Dedifferentiated amniotic fluid mesenchymal stem cell (primary cell): ENCODE measurements at regions not wholly inside any gene's neighbourhood (a gene's known extent, or its start where the extent isn't known, plus 50 kb on each side); places are given as distances from the start of the nearest gene placed in this dataset.
"Not testable (repeated sequence)": the region's sequence is repeated elsewhere in the genome, so short reads cannot be mapped to it uniquely, and the experiment has no call there.

Experiments used
- DNase-seq: peaks from one replicate; pipeline ENCODE4 v3.0.0-alpha.2; 2016; ENCODE audit errors: extremely low spot score

DNA sequence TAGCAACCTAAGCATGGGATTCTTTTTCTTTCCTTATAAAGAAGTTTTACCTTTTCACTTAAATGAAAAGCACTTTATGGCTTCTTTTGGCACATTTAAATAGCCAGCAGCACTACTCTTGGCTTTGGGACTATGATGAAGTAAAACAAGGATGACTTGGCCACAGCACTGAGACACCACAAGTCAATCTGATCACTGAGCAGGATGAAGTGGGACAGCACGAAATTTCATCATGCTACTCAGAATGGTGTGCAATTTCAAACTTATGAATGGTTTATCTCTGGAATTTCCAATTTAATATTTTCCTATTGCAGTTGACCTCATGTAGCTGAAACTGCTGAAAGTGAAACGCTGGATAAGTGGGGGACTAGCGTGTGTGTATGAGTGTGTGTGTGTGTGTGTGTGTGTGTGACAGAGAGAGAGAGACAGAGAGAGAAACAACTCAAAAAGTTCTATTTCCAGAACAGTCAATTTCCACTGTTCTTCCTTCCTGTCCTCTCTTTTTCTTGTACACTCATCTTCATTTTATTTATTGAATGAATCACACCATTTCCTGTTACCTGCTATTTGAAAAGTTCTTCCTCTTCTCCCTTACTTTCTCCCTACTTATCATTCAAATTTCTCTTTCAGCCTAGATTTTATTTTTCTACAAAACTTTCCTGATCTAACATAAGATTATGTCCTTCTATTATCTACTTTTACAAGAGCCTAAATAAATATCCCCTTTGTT, 414.2 kb upstream of the MIR17HG start:
- no peak for DNase-seq

DNA sequence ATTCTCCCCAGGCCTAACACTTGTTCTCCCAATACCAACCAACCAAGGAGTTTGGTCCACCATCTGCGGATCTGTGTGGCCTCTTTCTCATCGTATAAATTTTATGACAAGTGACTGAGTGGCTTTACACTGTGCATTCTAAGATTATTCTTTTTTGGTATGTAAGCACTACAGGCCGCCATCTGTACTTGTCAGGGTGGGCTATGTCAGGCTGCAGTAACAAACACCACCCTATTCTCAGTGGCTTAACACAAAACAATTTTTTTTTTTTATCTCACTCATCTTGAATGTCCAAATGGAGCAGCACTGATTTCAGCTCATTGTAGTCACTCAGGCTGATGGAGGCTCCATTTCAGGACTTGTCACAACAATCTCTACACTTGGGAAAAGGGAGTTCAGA, 412.7 kb upstream of the MIR17HG start:
- DNase-seq, result no peak

DNA sequence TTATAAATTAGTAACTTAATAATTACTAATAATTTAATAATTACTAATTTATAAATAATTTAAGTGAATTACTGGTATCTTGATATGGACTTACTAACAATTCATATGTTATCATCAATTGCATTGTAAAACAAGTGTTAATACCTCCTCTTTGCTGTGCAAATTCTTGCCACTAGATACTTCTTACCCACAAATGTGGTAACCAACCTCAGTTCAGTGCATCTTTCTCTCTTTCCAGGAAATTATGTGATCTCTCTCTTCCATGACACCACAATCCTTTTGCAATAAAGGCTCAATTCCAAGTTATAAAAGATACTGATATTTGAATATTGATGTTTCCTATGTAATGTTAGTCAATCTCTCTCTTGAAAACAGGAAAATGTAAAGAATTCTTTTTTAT, 408.6 kb upstream of the MIR17HG start:
- no peak for DNase-seq

DNA sequence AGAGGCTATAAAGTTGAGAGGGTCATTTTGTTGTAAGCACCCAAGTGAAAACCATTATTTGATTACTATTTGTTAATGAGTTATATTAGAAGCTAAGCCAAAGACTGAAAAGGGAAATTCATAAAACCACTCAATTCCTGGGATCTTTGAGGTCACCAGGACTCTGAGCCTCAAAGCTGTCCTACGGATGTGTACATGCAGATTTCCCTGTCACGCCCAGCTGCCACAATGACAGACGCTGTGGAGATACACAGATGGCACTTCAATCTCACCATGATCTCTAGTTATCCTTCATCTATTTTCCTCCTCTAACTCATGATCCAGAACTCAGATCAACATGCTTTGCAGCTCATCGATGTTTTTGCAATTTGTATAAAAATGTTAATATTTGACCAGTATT, 403.5 kb upstream of the MIR17HG start:
- DNase-seq, result no peak

DNA sequence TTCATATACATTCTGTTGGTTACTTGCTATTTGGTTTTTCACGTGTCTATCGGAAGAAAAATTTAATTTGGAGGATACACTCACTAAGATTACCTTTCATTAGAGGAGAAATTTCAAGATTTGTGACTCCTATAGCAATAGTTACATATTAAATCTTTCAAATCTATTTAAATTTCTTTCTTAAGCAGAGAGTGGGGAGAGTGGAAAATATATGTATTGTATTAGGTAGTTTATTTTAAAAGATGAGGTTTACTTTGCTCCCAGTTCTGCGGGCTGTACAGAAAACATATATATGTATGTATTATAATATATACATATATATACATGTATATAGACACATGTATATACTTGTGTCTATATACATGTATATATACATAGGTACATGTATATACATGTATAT, 402.3 kb upstream of the MIR17HG start:
- not testable (repeated sequence) for DNase-seq

DNA sequence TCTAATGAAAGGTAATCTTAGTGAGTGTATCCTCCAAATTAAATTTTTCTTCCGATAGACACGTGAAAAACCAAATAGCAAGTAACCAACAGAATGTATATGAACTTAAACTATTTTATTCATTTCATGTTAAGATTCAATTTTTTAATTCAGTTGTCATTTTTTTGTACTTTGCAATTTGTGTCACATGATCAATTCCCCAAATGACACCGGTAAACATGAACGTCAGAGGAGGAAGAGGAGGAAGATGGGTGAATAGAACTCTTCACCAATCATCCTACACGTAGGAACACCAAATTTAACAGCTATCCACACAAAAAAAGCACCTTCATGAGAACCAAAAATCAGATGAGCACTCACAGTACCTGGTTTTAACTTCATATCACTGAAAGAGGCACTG, 401.4 kb upstream of the MIR17HG start:
- DNase-seq, result not testable (repeated sequence)

DNA sequence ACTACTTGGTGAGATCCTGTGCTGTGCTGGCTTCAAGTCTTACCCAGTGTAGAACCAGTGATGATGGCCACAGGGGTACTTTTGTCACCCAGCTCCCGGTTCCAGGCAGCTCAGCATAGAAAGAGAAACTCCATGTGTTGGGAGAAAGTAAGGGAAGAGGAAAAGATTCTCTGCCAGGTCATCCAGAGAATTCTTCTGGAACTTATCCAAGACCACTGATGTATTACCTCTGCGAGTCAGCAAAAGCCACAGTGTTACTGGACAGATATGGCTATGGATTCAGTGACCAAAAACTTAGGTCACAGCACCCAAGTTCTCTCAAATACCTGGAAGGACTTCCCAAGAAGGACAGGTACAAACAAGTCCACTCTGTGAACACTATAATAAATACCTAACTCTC, 399.5 kb upstream of the MIR17HG start:
- DNase-seq, result no peak

DNA sequence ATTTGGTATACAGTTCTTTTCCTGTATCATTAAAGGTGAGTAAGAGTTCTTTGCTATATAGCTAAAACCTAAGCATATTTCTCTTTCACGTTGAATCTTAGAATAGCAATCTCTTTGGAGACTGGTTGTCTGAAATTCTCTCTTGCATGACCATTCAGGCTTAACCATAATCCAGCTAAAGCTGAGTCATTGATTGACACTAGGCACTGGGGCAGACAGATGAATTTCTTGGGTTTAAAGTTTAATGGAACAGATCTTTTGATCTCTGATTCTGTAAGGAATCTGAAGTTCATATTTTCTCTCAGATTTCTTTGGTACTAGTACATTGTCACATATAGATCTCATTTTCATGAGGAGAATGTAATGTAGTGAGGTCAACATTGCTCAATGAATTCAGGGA, 397.3 kb upstream of the MIR17HG start:
- DNase-seq, result no peak

DNA sequence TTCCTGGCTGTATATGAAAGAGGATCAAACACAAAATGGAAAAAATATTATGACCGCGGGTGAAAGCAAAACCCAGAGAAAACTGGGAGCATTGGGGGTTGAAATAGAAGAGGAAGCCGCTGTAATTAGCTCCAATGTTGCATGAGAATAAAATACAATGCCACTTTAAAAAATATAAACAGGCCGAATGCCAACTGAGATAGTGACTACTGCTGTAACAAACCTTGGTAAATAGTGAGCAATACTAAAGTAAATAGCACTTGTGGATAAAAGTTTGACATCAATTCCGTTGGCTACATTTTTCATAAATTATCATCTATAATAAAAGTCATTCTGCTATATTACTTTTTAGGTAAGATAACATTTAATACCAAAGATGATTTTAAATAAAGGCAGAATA, 395.8 kb upstream of the MIR17HG start:
- DNase-seq, result no peak

DNA sequence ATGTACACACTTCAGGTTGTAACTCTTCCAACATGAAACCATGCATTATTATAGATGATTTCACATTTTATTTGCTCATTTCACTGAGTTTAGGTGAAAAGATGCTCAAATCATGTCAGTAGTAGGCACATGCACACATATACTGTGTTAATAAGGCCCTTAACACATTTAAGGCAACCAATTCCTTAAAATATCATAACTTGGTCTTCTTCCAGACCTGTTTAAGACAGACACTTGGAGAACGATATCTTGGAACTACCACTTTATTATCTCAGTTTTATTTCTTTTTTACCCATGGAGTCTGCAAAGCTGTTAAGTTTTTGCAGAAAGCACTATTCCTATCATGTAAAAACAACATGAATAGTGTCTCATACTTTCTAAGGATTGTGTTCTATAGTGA, 395.2 kb upstream of the MIR17HG start:
- no peak for DNase-seq

DNA sequence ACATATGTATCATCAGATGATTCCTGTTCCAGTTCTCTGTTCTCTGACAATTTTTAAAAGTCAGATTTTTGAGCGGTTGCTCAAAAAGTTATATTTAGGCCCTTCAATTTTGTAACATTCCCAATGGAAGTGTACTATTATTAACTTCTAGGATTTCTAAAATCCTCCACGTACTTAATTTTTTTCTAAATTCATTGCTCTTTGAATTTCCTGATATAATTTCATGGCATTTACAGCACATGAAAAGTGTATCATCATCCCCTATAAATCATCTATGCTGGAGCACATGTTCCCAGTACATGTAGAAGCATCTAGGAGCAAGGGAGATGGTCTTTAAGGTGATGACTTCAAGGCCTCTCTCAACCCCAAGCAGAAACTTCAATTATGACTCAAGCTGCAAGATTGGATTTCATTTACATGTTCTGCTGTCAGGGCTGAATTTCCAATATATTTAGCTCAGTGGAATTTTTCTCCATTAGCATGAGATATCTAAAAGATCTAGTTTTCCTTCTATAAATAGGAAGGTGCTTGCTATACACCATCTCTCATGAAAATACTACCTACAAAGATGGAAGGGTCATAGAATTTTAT, 392.8 kb upstream of the MIR17HG start:
- DNase-seq, result no peak

DNA sequence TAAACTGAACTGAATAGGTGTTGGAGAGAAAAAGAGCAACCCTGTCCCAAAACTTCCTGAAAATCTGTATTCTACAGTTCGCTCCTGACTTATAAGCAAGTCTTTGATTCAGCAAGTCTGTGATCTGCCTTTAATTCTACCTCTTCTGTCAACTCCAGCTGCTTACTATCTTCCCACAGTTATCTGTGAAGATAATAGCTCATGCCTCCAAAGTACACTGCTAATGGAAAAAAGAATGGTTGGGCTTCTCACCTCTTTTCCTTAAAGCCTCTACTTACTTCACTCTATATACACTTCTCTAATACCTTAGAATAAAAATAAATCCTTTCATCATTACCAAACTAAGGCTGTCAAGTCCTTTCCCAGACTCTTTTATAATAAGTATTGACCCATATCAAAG, 391.5 kb upstream of the MIR17HG start:
- DNase-seq, result no peak

DNA sequence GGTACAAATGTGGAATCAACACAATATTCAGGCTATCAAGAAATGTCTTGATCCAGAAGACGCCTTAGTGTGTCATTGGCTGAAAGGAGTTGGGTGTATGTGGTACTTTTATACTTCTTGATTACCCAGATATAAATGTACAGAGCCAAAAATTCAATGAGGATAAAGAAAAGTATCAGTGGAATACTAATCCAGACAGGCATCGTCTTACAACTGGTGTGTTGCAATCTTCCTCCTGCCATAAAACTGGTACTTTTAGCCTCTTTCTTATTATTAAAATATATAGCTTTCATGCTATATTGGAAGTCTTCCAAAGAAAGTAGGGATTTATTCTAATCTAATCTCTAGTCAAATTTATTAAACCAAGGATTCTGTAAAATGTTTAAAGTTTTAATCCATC, 388.6 kb upstream of the MIR17HG start:
- no peak for DNase-seq

DNA sequence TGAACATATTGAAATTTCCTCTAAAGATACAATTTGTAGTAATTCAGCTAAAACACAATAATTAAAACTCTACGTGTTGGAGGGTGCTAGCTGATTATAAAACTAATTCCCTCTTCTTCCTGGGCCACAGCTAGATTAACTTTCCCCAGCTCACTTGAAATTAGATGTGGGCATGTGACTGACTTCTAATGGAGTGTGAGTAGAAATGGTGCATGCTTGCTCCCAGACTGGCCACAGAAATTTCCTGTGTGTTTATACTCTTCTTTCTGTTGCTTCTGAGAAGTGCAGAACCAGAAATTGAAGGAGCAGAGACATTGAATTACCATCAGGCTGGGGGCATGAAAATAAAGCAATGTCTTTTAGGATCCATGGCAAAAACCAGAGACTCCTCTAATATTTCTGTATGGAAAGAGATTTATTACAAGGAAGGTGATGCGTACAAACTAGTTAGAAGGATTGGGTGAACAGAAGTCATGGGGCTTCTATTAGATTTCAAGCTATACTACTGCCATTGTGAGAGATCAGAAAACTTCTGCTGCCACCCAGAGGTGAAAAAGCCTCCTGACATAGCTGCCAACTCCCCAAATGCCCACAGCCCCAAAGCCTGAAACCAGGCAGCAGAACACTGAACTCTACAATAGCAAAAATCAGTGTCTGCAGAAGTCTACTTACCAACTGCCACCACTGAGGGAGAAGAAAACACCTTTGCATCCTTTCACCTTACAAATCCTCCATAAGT, 379.2 kb upstream of the MIR17HG start:
- DNase-seq, result no peak

DNA sequence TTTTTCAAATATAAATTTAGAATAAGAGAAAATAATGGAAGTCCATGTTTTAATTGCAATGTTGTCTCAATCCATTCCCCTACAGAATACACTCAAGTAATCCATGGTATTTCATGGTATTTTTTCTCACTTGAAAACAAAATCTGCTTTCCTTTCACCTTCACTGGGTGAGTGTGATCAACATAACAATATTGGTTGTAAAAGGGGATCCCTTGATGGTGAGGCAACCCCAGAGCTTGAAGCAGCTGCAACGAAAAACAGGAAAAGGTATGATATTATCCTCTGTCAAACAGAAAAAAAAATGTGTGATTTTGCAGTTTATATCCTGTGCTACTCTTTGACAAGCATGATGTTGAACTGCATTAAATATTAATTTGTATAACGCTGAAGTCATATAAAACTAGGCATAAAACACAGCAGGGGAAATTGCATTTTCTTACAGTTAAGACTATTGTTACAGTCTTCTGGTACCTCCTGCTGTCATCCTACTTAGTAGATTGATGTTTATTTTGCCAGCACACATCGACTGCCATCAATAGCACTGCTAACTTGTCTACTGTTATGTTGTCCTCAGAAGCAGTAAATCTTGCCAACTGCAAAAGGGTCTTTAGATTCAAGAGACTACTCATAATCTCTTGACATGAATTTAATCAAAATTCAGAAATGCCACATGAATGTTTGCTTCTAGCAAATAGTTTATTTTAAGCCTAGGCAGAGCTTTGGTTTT, 373.1 kb upstream of the MIR17HG start:
- DNase-seq, result no peak

DNA sequence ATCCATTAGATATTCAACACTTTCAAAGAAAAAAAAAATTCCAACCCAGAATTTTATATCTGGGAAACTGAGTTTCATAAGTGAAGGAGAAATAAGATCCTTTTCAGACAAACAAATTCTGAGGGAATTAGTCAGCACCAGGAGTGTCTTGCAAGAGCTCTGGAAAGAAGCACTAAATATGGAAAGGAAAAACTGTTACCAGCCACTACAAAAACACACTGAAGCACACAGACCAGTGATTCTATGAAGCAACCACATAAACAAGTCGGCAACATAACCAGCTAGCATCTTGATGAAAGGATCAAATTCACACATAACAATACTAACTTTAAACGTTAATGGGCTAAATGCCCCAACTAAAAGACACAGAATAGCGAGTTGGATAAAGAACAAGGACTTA, 368.4 kb upstream of the MIR17HG start:
- DNase-seq, result no peak

DNA sequence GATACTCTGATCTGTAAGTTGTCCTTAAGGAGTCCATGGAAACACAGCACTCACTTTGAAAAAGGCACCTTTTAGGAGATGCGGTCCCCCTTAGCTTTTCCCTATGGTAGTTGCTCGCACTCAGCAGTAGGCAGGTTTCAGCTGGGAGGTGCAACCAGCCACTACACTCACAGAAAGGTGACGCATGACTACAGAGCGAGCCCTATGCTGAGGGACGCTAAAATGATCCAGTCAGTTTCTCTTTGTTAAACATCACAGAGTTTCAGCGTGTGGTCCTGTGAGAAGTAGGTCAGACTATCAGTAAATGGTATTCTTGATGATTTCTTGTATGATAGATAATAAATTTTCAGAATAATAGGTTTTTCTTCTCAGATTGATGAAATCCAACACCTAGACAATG, 362.7 kb upstream of the MIR17HG start:
- DNase-seq, result no peak

DNA sequence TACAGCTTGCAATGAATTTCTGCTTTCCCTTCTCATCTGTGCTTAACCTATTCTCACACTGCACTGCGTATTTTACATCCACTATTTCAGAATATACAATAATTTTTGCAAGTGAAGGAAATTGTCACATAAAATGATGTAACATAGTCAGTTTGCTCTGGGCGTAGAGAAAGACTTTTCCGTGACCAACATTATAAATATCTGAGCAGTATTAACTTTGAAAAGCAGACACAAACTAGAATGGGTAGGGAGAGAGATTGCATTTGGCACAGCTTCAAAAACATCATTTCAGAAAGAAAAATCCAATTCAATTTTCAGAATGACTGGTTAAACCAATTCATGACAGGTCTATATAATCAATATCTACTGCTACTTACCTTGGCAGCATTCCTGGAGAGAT, 352.5 kb upstream of the MIR17HG start:
- DNase-seq, result no peak

DNA sequence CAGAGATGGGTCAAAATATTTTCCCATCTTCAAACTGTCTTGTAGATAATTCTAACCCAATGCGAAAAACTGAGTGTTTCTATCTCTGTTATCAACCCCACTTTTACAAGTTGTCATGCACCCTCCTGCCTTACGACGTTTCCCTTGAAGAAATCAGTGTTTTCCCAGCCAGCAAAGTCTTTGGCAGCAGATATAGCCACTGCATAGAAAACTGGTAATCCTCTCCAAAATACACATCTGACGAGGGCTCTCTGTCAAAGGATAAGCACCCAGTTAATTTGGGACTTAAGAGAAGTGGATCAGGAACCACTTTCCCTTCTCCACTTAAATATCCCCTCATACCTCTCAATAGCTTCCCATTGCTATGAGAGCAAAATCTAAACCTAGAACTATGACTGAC, 351.9 kb upstream of the MIR17HG start:
- DNase-seq, result no peak

DNA sequence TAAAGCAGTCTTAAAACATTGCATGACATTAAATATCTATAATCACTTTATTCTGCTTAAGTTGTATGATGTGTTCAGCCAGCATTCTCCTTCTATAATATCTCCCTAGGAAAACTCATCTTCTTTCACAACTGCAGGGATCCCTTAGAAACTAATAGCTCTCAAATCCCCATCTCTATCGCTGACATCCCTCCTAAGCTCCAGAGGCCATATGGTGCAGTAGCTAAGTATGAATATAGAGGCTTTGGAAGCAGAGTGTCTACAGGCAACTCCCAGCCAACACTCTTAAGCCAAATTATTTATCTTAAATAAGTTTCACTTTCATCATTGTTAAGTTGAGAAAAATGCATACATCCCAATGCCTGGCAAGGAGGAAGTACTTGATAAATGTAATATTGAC, 349.5 kb upstream of the MIR17HG start:
- DNase-seq, result no peak

DNA sequence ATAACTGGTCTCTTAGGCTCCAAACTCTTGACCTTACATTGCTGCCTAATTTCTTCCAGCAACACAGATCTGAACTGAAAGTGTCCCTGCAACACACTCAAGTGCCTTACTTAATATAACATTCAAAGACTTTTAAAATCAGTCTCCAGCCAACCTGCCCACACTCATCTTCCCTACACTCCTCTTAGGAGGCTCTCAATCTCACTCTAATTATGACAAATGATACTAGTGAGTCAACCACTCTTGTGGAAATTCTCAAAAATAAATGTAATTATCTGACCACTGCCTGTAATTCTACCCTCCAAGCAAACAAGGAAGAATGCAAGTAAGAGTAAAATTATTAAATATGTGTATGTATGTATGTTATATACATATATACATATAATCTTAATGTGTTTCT, 348.1 kb upstream of the MIR17HG start:
- no peak for DNase-seq

DNA sequence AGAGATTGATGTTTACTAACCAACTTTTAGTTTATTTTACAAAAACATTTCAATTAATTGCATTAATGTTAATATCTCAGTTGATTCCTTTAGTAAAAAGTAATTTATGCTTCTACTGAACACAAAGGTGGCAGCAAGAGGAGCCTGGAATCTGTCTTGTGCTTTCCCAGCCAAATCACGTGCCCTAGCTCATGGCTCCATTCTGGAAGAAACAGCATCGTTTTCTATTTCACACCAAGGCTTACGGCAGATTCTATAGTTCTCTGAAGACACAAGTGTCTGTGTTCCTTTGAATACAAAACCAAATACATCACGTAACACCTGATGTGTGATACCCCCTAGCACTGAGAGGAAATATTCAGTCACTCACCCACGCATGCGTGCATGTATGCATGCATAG, 346.1 kb upstream of the MIR17HG start:
- DNase-seq, result no peak

DNA sequence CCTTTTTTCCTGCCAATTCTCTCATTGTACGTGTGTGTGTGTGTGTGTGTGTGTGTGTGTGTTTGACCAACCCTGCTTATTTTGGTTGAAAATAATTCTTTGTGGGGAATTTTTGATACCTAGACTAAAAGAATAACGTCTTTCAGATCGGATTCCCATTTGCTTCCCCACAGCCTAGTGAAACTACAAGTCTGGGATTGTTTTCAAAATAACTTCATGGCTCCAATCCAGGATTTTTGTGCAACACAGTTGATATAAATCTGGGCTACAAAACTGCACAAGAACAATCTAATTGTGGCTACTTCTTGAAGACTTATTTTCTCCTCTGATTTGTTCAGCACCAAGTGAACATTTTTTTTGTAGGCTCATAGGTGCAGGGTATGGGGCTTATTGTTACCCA, 332.8 kb upstream of the MIR17HG start:
- no peak for DNase-seq
